Thyroid gland (tissue), 4 donors: ENCODE measurements at regions not wholly inside any gene's neighbourhood (a gene's known extent, or its start where the extent isn't known, plus 50 kb on each side); places are given as distances from the start of the nearest gene placed in this dataset.

ENCODE experiments used
- DNase-seq, 2 donors: peaks; one replicate each; pipeline ENCODE4 v3.0.0-alpha.2; 2019
- H3K27ac ChIP-seq, 3 donors: fragments of 200-600 bp; sonication (generic); 1 replicate in 2 of 3; 2 replicates in 1 of 3; pipeline ENCODE4 v1.5.1; 2016 to 2019; ENCODE audit warnings: mild to moderate bottlenecking in 1 of 3, moderate library complexity in 1 of 3
- H3K27me3 ChIP-seq: fragments of 200-600 bp; sonication (generic); one replicate; pipeline ENCODE4 v1.5.1; 2019
- H3K36me3 ChIP-seq, 2 donors: fragments of 200-600 bp; sonication (generic); one replicate each; pipeline ENCODE4 v1.5.1; 2016 to 2019
- H3K4me1 ChIP-seq, 2 donors: fragments of 200-600 bp; sonication (generic); one replicate each; pipeline ENCODE4 v1.5.1; 2017 to 2019
- H3K4me3 ChIP-seq, 3 donors: fragments of 200-600 bp; sonication (generic); replicated peaks in 1 of 3; 1 replicate in 2 of 3; 2 replicates in 1 of 3; pipeline ENCODE4 v1.5.1; 2016; ENCODE audit warnings: mild to moderate bottlenecking in 1 of 3
- H3K9me3 ChIP-seq: fragments of 200-600 bp; sonication (generic); one replicate; pipeline ENCODE4 v1.5.1; 2017
- CTCF ChIP-seq, 6 experiments: fragments of 200-600 bp in 3 of 6; fragments of 450-650 bp in 3 of 6; sonication (generic) in 3 of 6; IDR thresholded peaks; one replicate each; pipeline ENCODE4 v1.5.1; 2016 to 2019; ENCODE audit warnings: antibody characterized with exemption in 6 of 6, mild to moderate bottlenecking in 2 of 6, inconsistent platforms in 1 of 6, moderate library complexity in 1 of 6
- POLR2A ChIP-seq, 2 donors: fragments of 450-650 bp; IDR thresholded peaks; one replicate each; pipeline ENCODE4 v1.6.1; 2017; ENCODE audit warnings: antibody characterized with exemption in 2 of 2, mild to moderate bottlenecking in 2 of 2, moderate library complexity in 1 of 2
- WGBS, 2 donors: methylation state at CpG; one replicate each; pipeline ENCODE4 v1.1.5; 2017; 5-methylcytosine and 5-hydroxymethylcytosine counted together
- intact Hi-C: fragments of 100-400 bp; cut with DNase I; formaldehyde crosslinking; loops from one replicate; pipeline ENCODE4 v1.15.1; 2023

GRCh38 chr2:140041811-140042210 lies 1261.6 kb upstream of the NXPH2 start:
- Histone ChIP-seq H3K4me1 (no peaks in the 10 kb centered on the region), H3K9me3 (no peaks in the 10 kb centered on the region), H3K27ac (no peak overlapping the region), H3K27me3 (no peaks in the 10 kb centered on the region), H3K4me3 (no peak overlapping the region), H3K36me3 (no peaks in the 10 kb centered on the region)
- intact Hi-C loops: no loop called here
- DNase-seq: no peak
- TF ChIP-seq POLR2A (IDR thresholded peaks at IDR 0.05) (no peak), CTCF (IDR thresholded peaks at IDR 0.05) (no peak)

- H3K4me1 ChIP-seq: no peaks in the 10 kb centered on the region
- no peak overlapping the region for H3K27ac ChIP-seq
- TF ChIP-seq CTCF (IDR thresholded peaks at IDR 0.05): no peak
- TF ChIP-seq POLR2A (IDR thresholded peaks at IDR 0.05): no peak
- H3K9me3 ChIP-seq: no peaks in the 10 kb centered on the region
- no peaks in the 10 kb centered on the region for H3K36me3 ChIP-seq
- H3K27me3 ChIP-seq: no peaks in the 10 kb centered on the region
- 80 to 83% methylated on average over 1 of the region's 1 CpG for WGBS, 2 donors
- intact Hi-C loops: no loop called here
- no peak overlapping the region for H3K4me3 ChIP-seq
- no peak for DNase-seq
These were observed 1261.0 kb upstream of the NXPH2 start for GRCh38 chr2:140041239-140041638.

GRCh38 chr2:140033638-140034037 lies 1253.4 kb upstream of the NXPH2 start:
- no peaks in the 10 kb centered on the region for H3K4me1 ChIP-seq
- H3K27ac ChIP-seq: no peak overlapping the region
- H3K36me3 ChIP-seq: no peaks in the 10 kb centered on the region
- no peaks in the 10 kb centered on the region for H3K27me3 ChIP-seq
- no peak for DNase-seq
- intact Hi-C loops: no loop called here
- 87 to 91% methylated on average over 2 of the region's 2 CpGs for WGBS, 2 donors
- TF ChIP-seq CTCF (IDR thresholded peaks at IDR 0.05): no peak
- no peak for TF ChIP-seq POLR2A (IDR thresholded peaks at IDR 0.05)
- no peaks in the 10 kb centered on the region for H3K9me3 ChIP-seq
- no peak overlapping the region for H3K4me3 ChIP-seq

GRCh38 chr2:140027966-140028365 lies 1247.8 kb upstream of the NXPH2 start:
- Histone ChIP-seq H3K4me1 (no peaks in the 10 kb centered on the region), H3K27me3 (no peaks in the 10 kb centered on the region), H3K36me3 (no peaks in the 10 kb centered on the region), H3K27ac (no peak overlapping the region), H3K4me3 (no peak overlapping the region), H3K9me3 (no peaks in the 10 kb centered on the region)
- TF ChIP-seq POLR2A (IDR thresholded peaks at IDR 0.05) (no peak), CTCF (IDR thresholded peaks at IDR 0.05) (no peak)
- DNase-seq: no peak
- intact Hi-C loops: no loop called here
- 94 to 98% methylated on average over 1 of the region's 1 CpG for WGBS, 2 donors

GRCh38 chr2:140027320-140027719 lies 1247.1 kb upstream of the NXPH2 start:
- TF ChIP-seq CTCF (IDR thresholded peaks at IDR 0.05): no peak
- TF ChIP-seq POLR2A (IDR thresholded peaks at IDR 0.05): no peak
- Histone ChIP-seq H3K27me3 (no peaks in the 10 kb centered on the region), H3K4me1 (no peaks in the 10 kb centered on the region), H3K9me3 (no peaks in the 10 kb centered on the region), H3K36me3 (no peaks in the 10 kb centered on the region), H3K4me3 (no peak overlapping the region), H3K27ac (no peak overlapping the region)
- intact Hi-C loops: no loop called here
- WGBS, 2 donors: 97 to 98% methylated on average over 7 of the region's 7 CpGs
- no peak for DNase-seq
